Adrenal gland (tissue), 9 donors: ENCODE measurements at regions not wholly inside any gene's neighbourhood (a gene's known extent, or its start where the extent isn't known, plus 50 kb on each side); places are given as distances from the start of the nearest gene placed in this dataset.

Experiments used
- DNase-seq, 7 donors: peaks; one replicate each; pipeline ENCODE4 v3.0.0-alpha.2; 2019 to 2020
- H3K27ac ChIP-seq, 5 donors: fragments of 200-600 bp; sonication (generic) in 4 of 5; 1 replicate in 3 of 5; 2 replicates in 2 of 5; pipeline versions ENCODE4 v1.5.1 to v1.8.0; 2016 to 2020; ENCODE audit warnings: mild to moderate bottlenecking in 1 of 5
- H3K27me3 ChIP-seq: fragments of 200-600 bp; 2 replicates; pipeline ENCODE4 v1.8.0; 2021
- H3K36me3 ChIP-seq, 2 donors: fragments of 200-600 bp; replicated peaks in 1 of 2; 1 replicate in 1 of 2; 2 replicates in 1 of 2; pipeline versions ENCODE4 v1.5.1 to v1.8.0; 2018 to 2022
- H3K4me1 ChIP-seq, 2 donors: fragments of 200-600 bp; replicated peaks in 1 of 2; 1 replicate in 1 of 2; 2 replicates in 1 of 2; pipeline versions ENCODE4 v1.5.1 to v1.8.0; 2018 to 2021
- H3K4me3 ChIP-seq, 4 donors: fragments of 200-600 bp; sonication (generic) in 3 of 4; one replicate each; pipeline ENCODE4 v1.5.1; 2016 to 2018
- H3K9me3 ChIP-seq, 3 donors: fragments of 200-600 bp; sonication (generic) in 1 of 3; replicated peaks in 1 of 3; 1 replicate in 2 of 3; 2 replicates in 1 of 3; pipeline versions ENCODE4 v1.5.1 to v1.8.0; 2016 to 2021
- CTCF ChIP-seq, 6 experiments: fragments of 450-650 bp in 4 of 6; fragments of 200-600 bp in 2 of 6; sonication (generic) in 1 of 6; IDR thresholded peaks; 1 replicate in 5 of 6; 2 replicates in 1 of 6; pipeline versions ENCODE4 v1.5.1 to v1.8.0; 2016 to 2021; ENCODE audit warnings: antibody characterized with exemption in 6 of 6, mild to moderate bottlenecking in 2 of 6, moderate library complexity in 1 of 6
- POLR2A ChIP-seq, 2 donors: fragments of 450-650 bp; IDR thresholded peaks; one replicate each; pipeline ENCODE4 v1.6.1; 2017; ENCODE audit warnings: antibody characterized with exemption in 2 of 2, mild to moderate bottlenecking in 2 of 2, moderate library complexity in 1 of 2
- WGBS, 4 donors: extraction: QIAGEN DNeasy Blood & Tissue Kit in 2 of 4; methylation state at CpG; one replicate each; pipeline versions ENCODE4 v1.1.5 to v1.1.7; 2013 to 2017; 5-methylcytosine and 5-hydroxymethylcytosine counted together
- intact Hi-C, 2 donors: fragments of 100-400 bp; cut with DNase I; formaldehyde crosslinking; loops; one replicate each; pipeline versions ENCODE4 v1.14.1 to v1.15.0; 2022 to 2023
- donor health status: healthy with polysubstance abuse.
- donor health status: Bipolar disorder and iron deficiency.
- donor health status: DM: yes; HTN: yes; CAD: no.
- donor health status: DM: no; HTN: no; CAD: no.
- donor health status: DM: no; HTN: no; CAD: no.

- Histone ChIP-seq H3K36me3 (no peaks in the 10 kb centered on the region), H3K9me3 (no peaks in the 10 kb centered on the region), H3K27ac (no peak overlapping the region), H3K4me3 (no peak overlapping the region), H3K4me1 (no peaks in the 10 kb centered on the region), H3K27me3 (no peaks in the 10 kb centered on the region)
- intact Hi-C loops: no loop called here
- WGBS, 4 donors: 90 to 96% (median 91%) methylated on average over 2 of the region's 2 CpGs
- DNase-seq: no peak
- no peak for TF ChIP-seq CTCF (IDR thresholded peaks at IDR 0.05)
- TF ChIP-seq POLR2A (IDR thresholded peaks at IDR 0.05): no peak
Measured at GRCh38 chr6:81328700-81329099, 423.8 kb downstream of the TENT5A start.

- H3K36me3 ChIP-seq: no peaks in the 10 kb centered on the region
- intact Hi-C loops: no loop called here
- H3K27ac ChIP-seq: no peak overlapping the region
- no peaks in the 10 kb centered on the region for H3K27me3 ChIP-seq
- no peaks in the 10 kb centered on the region for H3K9me3 ChIP-seq
- TF ChIP-seq POLR2A (IDR thresholded peaks at IDR 0.05): no peak
- TF ChIP-seq CTCF (IDR thresholded peaks at IDR 0.05): no peak
- H3K4me1 ChIP-seq: no peaks in the 10 kb centered on the region
- no peak overlapping the region for H3K4me3 ChIP-seq
- DNase-seq: no peak
- 47 to 64% (median 59%) methylated on average over 7 of the region's 7 CpGs for WGBS, 4 donors
Measured at GRCh38 chr6:81326881-81327561, 425.5 kb downstream of the TENT5A start.

GRCh38 chr6:81309811-81310210 is 442.7 kb downstream of the TENT5A start:
- Histone ChIP-seq H3K27me3 (no peaks in the 10 kb centered on the region), H3K27ac (no peak overlapping the region), H3K4me3 (no peak overlapping the region), H3K4me1 (no peaks in the 10 kb centered on the region), H3K36me3 (no peaks in the 10 kb centered on the region), H3K9me3 (no peaks in the 10 kb centered on the region)
- 74 to 87% (median 84%) methylated on average over 2 of the region's 2 CpGs for WGBS, 4 donors
- intact Hi-C loops: no loop called here
- TF ChIP-seq POLR2A (IDR thresholded peaks at IDR 0.05) (no peak), CTCF (IDR thresholded peaks at IDR 0.05) (no peak)
- no peak for DNase-seq

- 85 to 91% (median 86%) methylated on average over 6 of the region's 6 CpGs for WGBS, 4 donors
- intact Hi-C loops: no loop called here
- Histone ChIP-seq H3K36me3 (no peaks in the 10 kb centered on the region), H3K4me1 (no peaks in the 10 kb centered on the region), H3K4me3 (no peak overlapping the region), H3K27ac (no peak overlapping the region), H3K27me3 (no peaks in the 10 kb centered on the region), H3K9me3 (no peaks in the 10 kb centered on the region)
- DNase-seq: no peak
- TF ChIP-seq POLR2A (IDR thresholded peaks at IDR 0.05): no peak
- TF ChIP-seq CTCF (IDR thresholded peaks at IDR 0.05): no peak
Measured at GRCh38 chr6:81308577-81309279, 443.8 kb downstream of the TENT5A start.
